Spleen (tissue), 7 donors: ENCODE measurements at regions not wholly inside any gene's neighbourhood (a gene's known extent, or its start where the extent isn't known, plus 50 kb on each side); places are given as distances from the start of the nearest gene placed in this dataset.

Source experiments
- CTCF ChIP-seq, 11 experiments: fragments of 200-600 bp in 7 of 11; fragments of 450-650 bp in 4 of 11; sonication (generic) in 4 of 11; IDR thresholded peaks in 8 of 11; conservative IDR thresholded peaks in 3 of 11; 1 replicate in 7 of 11; 2 replicates in 4 of 11; pipeline versions ENCODE4 v1.4.0 to v1.8.0; 2016 to 2021; ENCODE audit warnings: antibody characterized with exemption in 11 of 11, inconsistent platforms in 4 of 11, mild to moderate bottlenecking in 1 of 11
- POLR2A ChIP-seq, 3 donors: fragments of 450-650 bp; IDR thresholded peaks; one replicate each; pipeline ENCODE4 v1.5.1; 2017; ENCODE audit warnings: antibody characterized with exemption in 3 of 3, mild to moderate bottlenecking in 1 of 3
- donor health status: DM: no; HTN: no; CAD: no; lungs with moderate emphysema.
- donor health status: DM: no; HTN: no; CAD: no.
- donor health status: DM: no; HTN: no; CAD: no.

GRCh38 chrX:128294198-128294597 is 242.0 kb upstream of the ACTRT1 start:
- TF ChIP-seq CTCF (IDR thresholded peaks at IDR 0.05 in 8 of 11, conservative IDR thresholded peaks at IDR 0.05 in 3 of 11) (no peak), POLR2A (IDR thresholded peaks at IDR 0.05) (no peak)
